HG02852 (cell line): ENCODE measurements at regions not wholly inside any gene's neighbourhood (a gene's known extent, or its start where the extent isn't known, plus 50 kb on each side); places are given as distances from the start of the nearest gene placed in this dataset.

Source experiments
- ATAC-seq: cut with Tn5 transposase; IDR thresholded peaks from one replicate; pipeline ENCODE4 v1.9.1; 2021; ENCODE audit warnings: mild to moderate bottlenecking, moderate library complexity; ENCODE audit not compliant: unreplicated experiment

GRCh38 chr11:19597206-19597605, 115.4 kb upstream of the NAV2 start:
- no peak for ATAC-seq

- no peak for ATAC-seq
Observed at GRCh38 chr11:19595840-19596751, 116.5 kb upstream of the NAV2 start.

DNA sequence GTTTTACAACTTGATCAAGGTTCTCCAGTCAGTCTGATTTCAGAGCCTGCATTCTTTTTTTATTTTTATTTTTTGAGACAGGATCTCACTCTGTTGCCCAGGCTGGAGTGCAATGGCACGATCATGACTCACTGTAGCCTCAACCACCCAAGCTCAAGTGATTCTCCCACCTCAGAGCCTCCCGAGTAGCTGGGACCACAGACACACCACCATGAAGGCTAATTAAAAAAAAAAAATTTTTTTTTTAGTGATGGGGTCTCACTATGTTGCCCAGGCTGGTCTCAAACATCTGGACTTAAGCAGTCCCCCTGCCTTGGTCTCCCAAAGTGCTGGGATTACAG, 117.2 kb upstream of the NAV2 start:
- no peak for ATAC-seq

DNA sequence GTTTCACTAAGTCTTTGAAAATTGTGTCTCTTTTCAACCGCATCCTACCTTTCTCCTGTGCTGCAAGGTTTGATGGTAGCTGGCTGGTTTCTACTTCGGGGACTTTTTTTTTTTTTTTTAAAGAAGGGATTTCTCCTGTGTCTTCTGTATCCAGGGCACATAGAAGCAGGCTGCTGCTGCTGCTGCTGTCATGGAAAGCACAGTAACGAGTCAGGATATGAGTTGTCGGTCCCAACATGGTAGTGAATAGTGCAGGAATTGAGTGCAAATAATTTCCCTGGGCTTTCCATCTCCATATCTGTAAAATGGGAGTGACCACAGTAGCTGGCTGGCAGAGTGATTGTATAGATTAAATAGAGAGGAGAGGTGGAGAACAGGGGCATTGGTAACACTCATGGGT, 118.3 kb upstream of the NAV2 start:
- no peak for ATAC-seq

DNA sequence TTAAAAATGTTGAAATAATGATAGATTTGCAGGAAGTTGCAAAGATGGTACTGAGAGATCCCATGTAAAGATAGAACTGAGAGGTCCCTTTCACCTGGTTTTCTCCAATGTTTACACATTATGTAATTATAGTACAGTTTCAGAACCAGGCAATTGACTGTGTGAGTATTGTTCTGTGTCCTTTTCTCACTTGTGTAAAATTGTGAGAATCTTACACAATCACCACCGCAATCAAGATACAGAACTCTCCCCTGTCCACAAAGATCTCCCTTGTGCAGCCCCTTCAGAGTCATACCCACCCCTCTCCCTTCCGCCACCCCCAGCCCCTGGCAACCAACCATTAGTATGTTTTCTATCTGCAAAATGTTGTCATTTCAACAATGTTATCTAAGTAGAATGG, 119.8 kb upstream of the NAV2 start:
- ATAC-seq = no peak

DNA sequence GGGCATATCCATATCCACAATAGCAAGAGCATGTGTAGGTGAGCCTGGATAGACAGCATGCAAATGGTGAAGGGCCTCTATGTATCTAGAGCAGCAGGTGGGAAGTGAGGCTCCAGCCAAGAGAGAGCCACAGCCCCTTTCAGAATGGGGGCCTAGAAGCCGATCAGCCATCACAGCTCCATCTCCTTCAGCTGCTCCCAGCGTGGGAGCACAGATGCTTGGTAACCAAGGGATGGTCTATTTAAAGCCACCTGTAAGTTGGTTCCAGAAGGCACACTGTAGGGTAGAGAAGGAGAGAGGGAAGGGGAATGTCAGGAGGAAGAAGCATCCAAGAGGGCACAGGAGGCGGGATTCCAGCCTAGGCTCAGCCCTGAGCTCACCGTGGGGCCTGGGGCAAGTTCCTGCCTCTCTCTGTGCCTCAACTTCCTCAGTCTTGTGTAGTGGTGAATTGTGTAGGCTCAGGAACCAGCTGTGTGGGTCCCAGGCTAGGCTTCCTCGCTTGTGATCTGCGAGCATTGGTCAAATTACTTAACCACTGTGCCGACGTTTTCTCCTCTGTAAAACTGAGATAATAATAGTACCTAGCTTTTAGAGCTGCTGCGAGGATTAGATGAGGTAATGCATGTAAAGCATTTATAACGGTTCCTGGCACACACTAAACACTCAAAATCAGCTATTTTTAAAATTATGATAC, 122.9 kb upstream of the NAV2 start:
- no peak for ATAC-seq

- no peak for ATAC-seq
Observed at GRCh38 chr11:19587979-19588378, 124.7 kb upstream of the NAV2 start.

DNA sequence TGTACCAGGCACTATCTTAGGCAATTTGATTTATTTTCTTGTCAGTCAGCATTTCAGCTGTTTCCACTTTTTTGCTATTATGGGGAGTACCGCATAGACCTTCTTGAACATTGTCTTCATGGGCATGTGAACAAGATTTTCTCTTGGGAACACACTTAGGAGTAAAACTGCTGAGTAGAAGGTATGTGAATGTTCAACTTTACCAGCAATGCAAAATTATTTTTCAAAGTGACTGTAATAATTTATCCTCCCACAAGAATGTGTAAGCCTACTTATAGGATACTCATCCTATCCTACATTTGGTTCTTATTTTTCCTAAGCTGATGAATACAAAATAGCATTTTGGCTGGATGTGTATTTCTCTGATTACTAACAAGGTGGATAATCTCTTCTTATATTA, 132.0 kb upstream of the NAV2 start:
- no peak for ATAC-seq

- no peak for ATAC-seq
Observed at GRCh38 chr11:19579957-19580356, 132.7 kb upstream of the NAV2 start.

GRCh38 chr11:19578871-19579270, 133.8 kb upstream of the NAV2 start:
- no peak for ATAC-seq

- ATAC-seq = no peak
Observed at GRCh38 chr11:19577976-19578619, 134.5 kb upstream of the NAV2 start.

DNA sequence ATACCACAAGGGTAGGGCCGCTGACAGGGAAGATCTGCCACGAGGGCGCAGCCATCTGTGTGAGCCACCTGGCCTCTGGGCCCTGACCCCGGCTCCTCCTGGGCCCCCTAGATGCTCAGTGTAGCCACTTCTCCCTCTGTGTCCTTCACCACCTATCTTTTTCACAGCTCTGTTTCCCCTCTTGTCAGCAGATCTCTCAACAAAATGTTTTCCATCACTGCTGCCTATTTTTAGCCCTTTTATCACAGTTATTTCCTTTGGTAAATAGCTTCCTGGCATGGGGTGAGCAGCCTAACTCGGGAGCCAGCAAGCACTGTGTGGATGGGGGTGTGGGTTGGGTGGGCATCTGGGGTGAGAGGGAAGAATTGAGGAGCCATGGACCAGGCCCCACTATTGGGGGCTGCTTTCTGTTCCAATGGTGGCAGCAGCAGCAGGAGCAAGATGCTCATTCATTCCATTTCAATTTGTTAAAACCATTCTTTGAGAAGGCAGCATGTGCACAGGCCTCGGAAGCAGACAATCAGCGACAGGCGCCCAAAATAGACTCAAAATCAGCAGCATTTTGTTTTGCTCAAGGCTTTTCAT, 135.2 kb upstream of the NAV2 start:
- no peak for ATAC-seq

GRCh38 chr11:19576903-19577302, 135.7 kb upstream of the NAV2 start:
- no peak for ATAC-seq

DNA sequence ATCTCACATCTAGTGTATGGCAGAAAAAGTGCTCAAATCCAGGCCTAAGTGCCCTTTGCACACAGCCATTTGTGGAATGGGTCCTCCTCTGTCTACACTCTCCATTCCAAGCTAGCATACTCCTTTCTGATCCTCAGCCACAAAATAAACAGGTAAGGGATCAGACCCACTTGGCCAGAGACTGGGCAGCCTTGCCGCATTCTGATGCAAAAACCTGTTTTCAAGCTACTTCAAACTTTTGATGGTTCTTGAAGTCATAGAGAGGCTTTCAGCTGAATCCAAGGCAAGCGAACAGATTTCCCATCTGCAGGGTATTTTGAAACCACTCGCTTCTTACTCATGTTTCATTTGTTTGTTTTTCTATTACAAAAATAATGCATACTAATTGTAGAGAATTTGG, 136.6 kb upstream of the NAV2 start:
- ATAC-seq = no peak

DNA sequence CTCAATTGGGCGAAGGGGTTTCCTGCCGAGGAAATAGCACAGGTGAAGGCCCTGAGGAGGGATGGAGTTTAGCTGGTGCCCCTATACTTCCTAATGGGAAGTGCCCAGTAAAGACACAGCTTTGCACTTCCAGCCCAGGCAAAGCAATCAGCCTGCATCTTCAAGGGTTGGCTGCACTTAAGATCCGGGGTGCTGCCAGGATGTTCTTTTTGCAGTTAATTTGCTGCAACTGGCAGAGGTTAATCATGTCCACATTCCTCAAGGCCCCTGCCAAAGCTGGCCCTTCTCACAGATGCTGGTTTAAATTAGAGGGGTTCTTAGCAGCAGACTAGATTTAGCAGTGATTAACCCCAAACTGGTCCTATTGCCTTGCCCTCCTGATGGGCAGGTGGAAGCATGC, 137.7 kb upstream of the NAV2 start:
- no peak for ATAC-seq

DNA sequence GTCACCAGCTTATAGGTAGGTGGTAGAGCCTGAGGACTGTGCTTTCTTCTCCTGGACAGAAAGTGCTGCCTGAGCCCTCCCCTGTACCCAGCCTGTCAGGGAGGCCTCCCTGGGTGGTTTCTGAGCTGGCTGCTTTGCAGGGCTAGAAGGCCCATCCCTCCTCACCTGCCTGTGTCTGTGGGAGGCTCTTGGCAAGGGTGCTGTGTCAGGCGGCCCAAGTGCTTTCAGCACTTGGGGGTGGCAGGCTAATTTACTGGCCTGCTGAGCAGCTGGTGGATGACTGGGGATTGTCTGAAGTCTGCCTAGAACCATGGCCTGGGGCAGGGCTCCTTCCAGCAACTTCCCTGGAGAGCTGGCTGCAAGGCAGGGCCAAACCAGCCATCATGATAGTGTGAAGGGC, 139.0 kb upstream of the NAV2 start:
- ATAC-seq = no peak

DNA sequence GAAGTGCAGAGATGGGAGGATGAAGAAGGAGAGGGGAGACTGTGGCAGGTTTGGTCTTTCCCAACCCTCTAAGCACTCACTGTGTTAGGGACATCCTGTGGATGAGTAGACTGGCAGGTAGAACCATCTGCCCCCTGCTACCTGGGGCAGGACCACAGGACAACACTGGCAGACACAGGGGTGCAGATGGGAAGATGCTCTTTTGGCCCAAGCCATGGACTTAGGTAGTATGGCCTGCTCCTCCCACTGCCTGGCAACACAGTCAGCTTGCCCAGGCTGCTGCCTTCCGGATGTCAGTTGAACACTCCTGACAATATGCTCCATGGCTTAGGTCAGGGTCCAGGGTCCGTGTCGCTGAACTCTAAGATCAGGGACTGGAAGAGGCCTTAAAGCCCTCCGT, 140.7 kb upstream of the NAV2 start:
- no peak for ATAC-seq

- ATAC-seq = no peak
Observed at GRCh38 chr11:19570889-19571288, 141.7 kb upstream of the NAV2 start.

DNA sequence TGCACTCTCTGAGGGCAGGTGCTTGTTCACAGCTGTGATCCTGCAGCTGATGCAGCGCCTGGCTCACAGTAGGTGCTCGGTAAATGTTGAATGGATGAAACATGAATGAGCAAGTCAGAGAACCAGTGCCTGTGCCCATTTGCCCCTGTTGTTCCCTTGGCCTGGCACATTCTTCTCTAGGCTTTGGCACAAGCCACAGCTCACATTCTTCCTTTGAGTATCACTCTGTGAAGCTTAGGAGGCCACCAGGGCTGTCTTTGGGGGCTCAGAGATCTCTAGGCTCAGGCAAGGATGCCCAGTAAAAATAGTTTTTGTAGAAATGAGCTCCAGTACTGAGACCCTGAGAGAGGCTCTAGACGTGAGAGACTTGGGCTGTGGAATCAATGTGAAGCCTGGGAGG, 144.6 kb upstream of the NAV2 start:
- no peak for ATAC-seq

GRCh38 chr11:19566583-19567379, 145.9 kb upstream of the NAV2 start:
- ATAC-seq = no peak

GRCh38 chr11:19565639-19566038, 147.0 kb upstream of the NAV2 start:
- ATAC-seq = no peak
